ENCODE measurements at regions not wholly inside any gene's neighbourhood (a gene's known extent, or its start where the extent isn't known, plus 50 kb on each side); places are given as distances from the start of the nearest gene placed in this dataset.
"Not testable (repeated sequence)": the region's sequence is repeated elsewhere in the genome, so short reads cannot be mapped to it uniquely, and the experiment has no call there.

GRCh38 chr3:177642804-177643125, 445.5 kb upstream of the TBL1XR1 start:
- DNase-seq: no peak

- no peak for DNase-seq
These were observed 449.5 kb upstream of the TBL1XR1 start for GRCh38 chr3:177646749-177647148.

- no peak for DNase-seq
These were observed 450.1 kb upstream of the TBL1XR1 start for GRCh38 chr3:177647341-177647740.

- DNase-seq: no peak
These were observed 450.6 kb upstream of the TBL1XR1 start for GRCh38 chr3:177647876-177648275.

GRCh38 chr3:177652556-177653291, 455.4 kb upstream of the TBL1XR1 start:
- DNase-seq: no peak

GRCh38 chr3:177657243-177657642, 460.0 kb upstream of the TBL1XR1 start:
- DNase-seq: peak; percentile 62

- no peak for DNase-seq
These were observed 461.1 kb upstream of the TBL1XR1 start for GRCh38 chr3:177658354-177658753.

GRCh38 chr3:177664380-177665103, 467.3 kb upstream of the TBL1XR1 start:
- not testable (repeated sequence) for DNase-seq

GRCh38 chr3:177665122-177665808, 468.0 kb upstream of the TBL1XR1 start:
- no peak for DNase-seq

GRCh38 chr3:177672252-177672911, 475.1 kb upstream of the TBL1XR1 start:
- no peak for DNase-seq

GRCh38 chr3:177673112-177673914, 476.0 kb upstream of the TBL1XR1 start:
- no peak for DNase-seq

- DNase-seq: no peak
These were observed 476.9 kb upstream of the TBL1XR1 start for GRCh38 chr3:177674186-177674585.

- DNase-seq: peak; percentile 15
These were observed 478.9 kb upstream of the TBL1XR1 start for GRCh38 chr3:177676148-177676547.

GRCh38 chr3:177676947-177677587, 479.8 kb upstream of the TBL1XR1 start:
- DNase-seq: no peak

GRCh38 chr3:177679568-177680471, 482.5 kb upstream of the TBL1XR1 start:
- DNase-seq: no peak

- no peak for DNase-seq
These were observed 483.2 kb upstream of the TBL1XR1 start for GRCh38 chr3:177680472-177680821.

- DNase-seq: no peak
These were observed 483.9 kb upstream of the TBL1XR1 start for GRCh38 chr3:177681156-177681555.

GRCh38 chr3:177681852-177682251, 484.6 kb upstream of the TBL1XR1 start:
- no peak for DNase-seq

GRCh38 chr3:177683586-177683985, 486.3 kb upstream of the TBL1XR1 start:
- DNase-seq: no peak

GRCh38 chr3:177686671-177687070, 489.4 kb upstream of the TBL1XR1 start:
- no peak for DNase-seq

- no peak for DNase-seq
These were observed 490.0 kb upstream of the TBL1XR1 start for GRCh38 chr3:177687291-177687690.
